Adrenal gland (tissue), 9 donors: ENCODE measurements at regions not wholly inside any gene's neighbourhood (a gene's known extent, or its start where the extent isn't known, plus 50 kb on each side); places are given as distances from the start of the nearest gene placed in this dataset.

Experiments used
- DNase-seq, 7 donors: peaks; one replicate each; pipeline ENCODE4 v3.0.0-alpha.2; 2019 to 2020
- H3K27ac ChIP-seq, 5 donors: fragments of 200-600 bp; sonication (generic) in 4 of 5; 1 replicate in 3 of 5; 2 replicates in 2 of 5; pipeline versions ENCODE4 v1.5.1 to v1.8.0; 2016 to 2020; ENCODE audit warnings: mild to moderate bottlenecking in 1 of 5
- H3K27me3 ChIP-seq: fragments of 200-600 bp; 2 replicates; pipeline ENCODE4 v1.8.0; 2021
- H3K36me3 ChIP-seq, 2 donors: fragments of 200-600 bp; replicated peaks in 1 of 2; 1 replicate in 1 of 2; 2 replicates in 1 of 2; pipeline versions ENCODE4 v1.5.1 to v1.8.0; 2018 to 2022
- H3K4me1 ChIP-seq, 2 donors: fragments of 200-600 bp; replicated peaks in 1 of 2; 1 replicate in 1 of 2; 2 replicates in 1 of 2; pipeline versions ENCODE4 v1.5.1 to v1.8.0; 2018 to 2021
- H3K4me3 ChIP-seq, 4 donors: fragments of 200-600 bp; sonication (generic) in 3 of 4; one replicate each; pipeline ENCODE4 v1.5.1; 2016 to 2018
- H3K9me3 ChIP-seq, 3 donors: fragments of 200-600 bp; sonication (generic) in 1 of 3; replicated peaks in 1 of 3; 1 replicate in 2 of 3; 2 replicates in 1 of 3; pipeline versions ENCODE4 v1.5.1 to v1.8.0; 2016 to 2021
- POLR2A ChIP-seq, 2 donors: fragments of 450-650 bp; IDR thresholded peaks; one replicate each; pipeline ENCODE4 v1.6.1; 2017; ENCODE audit warnings: antibody characterized with exemption in 2 of 2, mild to moderate bottlenecking in 2 of 2, moderate library complexity in 1 of 2
- WGBS, 4 donors: extraction: QIAGEN DNeasy Blood & Tissue Kit in 2 of 4; methylation state at CpG; one replicate each; pipeline versions ENCODE4 v1.1.5 to v1.1.7; 2013 to 2017; 5-methylcytosine and 5-hydroxymethylcytosine counted together
- intact Hi-C, 2 donors: fragments of 100-400 bp; cut with DNase I; formaldehyde crosslinking; loops; one replicate each; pipeline versions ENCODE4 v1.14.1 to v1.15.0; 2022 to 2023
- TF ChIP-seq, protein P1 (sequence below), 6 experiments: fragments of 450-650 bp in 4 of 6; fragments of 200-600 bp in 2 of 6; sonication (generic) in 1 of 6; IDR thresholded peaks; 1 replicate in 5 of 6; 2 replicates in 1 of 6; pipeline versions ENCODE4 v1.5.1 to v1.8.0; 2016 to 2021; ENCODE audit warnings: antibody characterized with exemption in 6 of 6, mild to moderate bottlenecking in 2 of 6, moderate library complexity in 1 of 6
- donor health status: healthy with polysubstance abuse.
- donor health status: Bipolar disorder and iron deficiency.
- donor health status: DM: yes; HTN: yes; CAD: no.
- donor health status: DM: no; HTN: no; CAD: no.
- donor health status: DM: no; HTN: no; CAD: no.

DNA sequence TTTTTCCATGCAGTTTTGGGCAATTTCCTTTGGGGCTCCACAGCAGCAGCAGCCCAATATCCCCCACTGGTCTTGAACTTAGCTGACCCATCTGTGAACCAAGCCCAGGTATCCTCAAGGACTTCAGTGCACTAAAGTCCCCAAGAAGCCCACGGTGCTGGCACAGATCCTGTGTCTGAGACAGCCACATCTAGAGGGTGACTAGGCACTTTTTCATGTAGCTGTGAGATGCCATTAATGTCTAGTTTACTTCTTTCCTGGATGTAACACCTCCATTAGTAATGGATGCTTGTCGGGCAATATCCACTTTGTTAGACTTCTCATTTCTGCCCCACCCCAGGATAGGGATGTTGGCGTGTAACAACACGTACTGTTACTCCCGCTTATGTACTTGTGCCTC is 117.9 kb downstream of the GPCPD1 start:
- no peaks in the 10 kb centered on the region for H3K9me3 ChIP-seq
- 89 to 91% (median 90%) methylated on average over 5 of the region's 5 CpGs for WGBS, 4 donors
- H3K36me3 ChIP-seq, result no peaks in the 10 kb centered on the region
- H3K27me3 ChIP-seq, result no peaks in the 10 kb centered on the region
- TF ChIP-seq POLR2A (IDR thresholded peaks at IDR 0.05), result no peak
- TF ChIP-seq, protein P1, sequence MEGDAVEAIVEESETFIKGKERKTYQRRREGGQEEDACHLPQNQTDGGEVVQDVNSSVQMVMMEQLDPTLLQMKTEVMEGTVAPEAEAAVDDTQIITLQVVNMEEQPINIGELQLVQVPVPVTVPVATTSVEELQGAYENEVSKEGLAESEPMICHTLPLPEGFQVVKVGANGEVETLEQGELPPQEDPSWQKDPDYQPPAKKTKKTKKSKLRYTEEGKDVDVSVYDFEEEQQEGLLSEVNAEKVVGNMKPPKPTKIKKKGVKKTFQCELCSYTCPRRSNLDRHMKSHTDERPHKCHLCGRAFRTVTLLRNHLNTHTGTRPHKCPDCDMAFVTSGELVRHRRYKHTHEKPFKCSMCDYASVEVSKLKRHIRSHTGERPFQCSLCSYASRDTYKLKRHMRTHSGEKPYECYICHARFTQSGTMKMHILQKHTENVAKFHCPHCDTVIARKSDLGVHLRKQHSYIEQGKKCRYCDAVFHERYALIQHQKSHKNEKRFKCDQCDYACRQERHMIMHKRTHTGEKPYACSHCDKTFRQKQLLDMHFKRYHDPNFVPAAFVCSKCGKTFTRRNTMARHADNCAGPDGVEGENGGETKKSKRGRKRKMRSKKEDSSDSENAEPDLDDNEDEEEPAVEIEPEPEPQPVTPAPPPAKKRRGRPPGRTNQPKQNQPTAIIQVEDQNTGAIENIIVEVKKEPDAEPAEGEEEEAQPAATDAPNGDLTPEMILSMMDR (IDR thresholded peaks at IDR 0.05), result no peak
- no peaks in the 10 kb centered on the region for H3K4me1 ChIP-seq
- intact Hi-C loops, result no loop called here
- no peak overlapping the region for H3K27ac ChIP-seq
- no peak overlapping the region for H3K4me3 ChIP-seq
- no peak for DNase-seq

DNA sequence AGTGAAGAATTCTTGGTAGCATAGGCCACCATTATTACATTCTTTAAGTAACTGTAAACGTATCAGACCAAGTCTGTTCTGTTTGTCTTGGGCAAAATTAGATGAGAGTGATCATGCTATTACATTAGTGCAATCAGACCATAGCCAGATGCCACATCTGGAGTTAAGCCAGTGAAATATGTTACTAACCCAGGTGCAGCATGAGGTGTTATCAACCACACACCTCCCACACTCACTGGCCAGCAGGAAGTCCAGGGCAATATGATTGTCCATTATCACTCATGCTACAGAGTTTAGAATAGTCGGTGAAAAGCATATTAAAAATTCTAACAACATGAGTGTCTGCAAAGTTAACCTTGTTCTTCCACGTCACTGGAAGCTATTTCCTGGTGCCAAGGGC is 119.4 kb downstream of the GPCPD1 start:
- no peak overlapping the region for H3K4me3 ChIP-seq
- H3K27me3 ChIP-seq, result no peaks in the 10 kb centered on the region
- TF ChIP-seq, protein P1 (IDR thresholded peaks at IDR 0.05), result no peak
- TF ChIP-seq POLR2A (IDR thresholded peaks at IDR 0.05), result no peak
- no peaks in the 10 kb centered on the region for H3K9me3 ChIP-seq
- DNase-seq, result no peak
- H3K27ac ChIP-seq, result no peak overlapping the region
- 62 to 76% (median 74%) methylated on average over 3 of the region's 3 CpGs for WGBS, 4 donors
- intact Hi-C loops, result no loop called here
- H3K36me3 ChIP-seq, result no peaks in the 10 kb centered on the region
- H3K4me1 ChIP-seq, result no peaks in the 10 kb centered on the region

DNA sequence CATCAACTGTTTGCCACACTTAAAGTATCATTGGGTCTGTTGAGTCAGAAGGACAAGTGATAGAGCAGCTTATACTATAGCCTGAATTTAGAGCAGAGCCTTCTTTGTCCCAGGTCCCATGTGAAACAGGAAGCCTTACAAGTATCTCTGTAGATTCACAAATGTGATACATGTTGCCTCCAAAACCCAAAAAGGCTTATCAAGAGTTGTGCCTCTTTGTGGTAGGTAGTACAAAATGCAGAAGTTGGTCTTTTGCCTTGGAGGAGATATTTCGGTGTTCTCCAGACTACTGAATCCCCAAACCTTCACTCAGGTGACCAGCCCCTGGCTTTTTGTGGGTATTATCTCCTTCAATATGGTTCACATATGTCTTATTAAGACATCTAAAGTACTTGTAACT is 121.2 kb downstream of the GPCPD1 start:
- Histone ChIP-seq H3K27me3 (no peaks in the 10 kb centered on the region), H3K4me3 (no peak overlapping the region), H3K9me3 (no peaks in the 10 kb centered on the region), H3K4me1 (no peaks in the 10 kb centered on the region), H3K36me3 (no peaks in the 10 kb centered on the region), H3K27ac (no peak overlapping the region)
- TF ChIP-seq, protein P1 (IDR thresholded peaks at IDR 0.05), result no peak
- TF ChIP-seq POLR2A (IDR thresholded peaks at IDR 0.05), result no peak
- 59 to 83% (median 69%) methylated on average over 1 of the region's 1 CpG for WGBS, 4 donors
- intact Hi-C loops, result no loop called here
- DNase-seq, result no peak

DNA sequence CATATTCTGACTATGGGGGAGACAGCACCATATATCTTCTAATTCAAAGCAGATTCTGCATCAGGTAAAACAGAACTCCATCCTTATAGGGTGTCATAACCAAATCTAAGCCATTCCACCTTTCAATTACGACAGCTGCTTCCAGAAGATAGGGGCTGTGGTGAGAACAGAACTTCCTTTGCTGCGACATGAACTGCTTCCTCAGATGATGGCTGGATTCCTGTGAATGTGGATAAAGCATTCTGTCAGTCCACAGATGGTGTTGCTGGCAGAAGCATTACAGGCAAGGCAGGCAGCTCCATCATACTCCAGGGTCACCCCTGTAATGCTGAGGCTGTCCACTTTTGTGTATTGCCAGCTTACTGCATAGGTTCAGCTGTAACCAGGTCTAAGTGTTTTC is 122.0 kb downstream of the GPCPD1 start:
- WGBS, 4 donors, result 40 to 62% (median 56%) methylated on average over 2 of the region's 2 CpGs
- Histone ChIP-seq H3K27ac (no peak overlapping the region), H3K36me3 (no peaks in the 10 kb centered on the region), H3K4me1 (no peaks in the 10 kb centered on the region), H3K27me3 (no peaks in the 10 kb centered on the region), H3K9me3 (no peaks in the 10 kb centered on the region), H3K4me3 (no peak overlapping the region)
- DNase-seq, result no peak
- no peak for TF ChIP-seq POLR2A (IDR thresholded peaks at IDR 0.05)
- TF ChIP-seq, protein P1 (IDR thresholded peaks at IDR 0.05), result no peak
- intact Hi-C loops, result no loop called here
